ENCODE measurements at regions not wholly inside any gene's neighbourhood (a gene's known extent, or its start where the extent isn't known, plus 50 kb on each side); places are given as distances from the start of the nearest gene placed in this dataset.

- no peaks in the 10 kb centered on the region for H3K27me3 ChIP-seq (ENCODE audit: control insufficient read depth in 4 of 4, insufficient read depth in 4 of 4, low read length in 3 of 4)
- no peak overlapping the region for H3K4me3 ChIP-seq (ENCODE audit: low read depth in 1 of 3, low read length in 3 of 3)
- H3K36me3 ChIP-seq (ENCODE audit: control insufficient read depth in 4 of 4, insufficient read depth in 3 of 4, low read depth in 1 of 4, low read length in 3 of 4) = no peaks in the 10 kb centered on the region
- no peak for DNase-seq (ENCODE audit: low spot score)
- no peak overlapping the region for H3K9ac ChIP-seq (ENCODE audit: low read depth in 1 of 2, low read length in 2 of 2)
- H3K27ac ChIP-seq (ENCODE audit: low read depth in 1 of 2, low read length in 2 of 2) = no peak overlapping the region
- H3K9me3 ChIP-seq (ENCODE audit: control insufficient read depth in 4 of 4, low read length in 3 of 4) = no peaks in the 10 kb centered on the region
- 82% methylated on average over 2 of the region's 2 CpGs for WGBS
- TF ChIP-seq HNF4G (IDR thresholded peaks at IDR 0.05) (no peak), CTCF (IDR thresholded peaks at IDR 0.05; ENCODE audit: low read depth, low read length, missing input control) (no peak), MAX (IDR thresholded peaks at IDR 0.05) (no peak), FOXA1 (IDR thresholded peaks at IDR 0.05) (no peak), TAF1 (conservative IDR thresholded peaks at IDR 0.05) (no peak), YY1 (IDR thresholded peaks at IDR 0.05) (no peak)
- peaks cover 0 to 4% (median 1%) of the 10 kb centered on the region in 4 donors for H3K4me1 ChIP-seq (ENCODE audit: control insufficient read depth in 4 of 4, insufficient read depth in 4 of 4, low read length in 3 of 4)
Observed at GRCh38 chr3:177340243-177340830, 143.1 kb upstream of the TBL1XR1 start.

- Histone ChIP-seq H3K9me3 (ENCODE audit: control insufficient read depth in 4 of 4, low read length in 3 of 4) (no peaks in the 10 kb centered on the region), H3K27me3 (ENCODE audit: control insufficient read depth in 4 of 4, insufficient read depth in 4 of 4, low read length in 3 of 4) (no peaks in the 10 kb centered on the region), H3K4me1 (ENCODE audit: control insufficient read depth in 4 of 4, insufficient read depth in 4 of 4, low read length in 3 of 4) (peaks cover 0 to 4% (median 1%) of the 10 kb centered on the region in 4 donors), H3K4me3 (ENCODE audit: low read depth in 1 of 3, low read length in 3 of 3) (no peak overlapping the region), H3K36me3 (ENCODE audit: control insufficient read depth in 4 of 4, insufficient read depth in 3 of 4, low read depth in 1 of 4, low read length in 3 of 4) (no peaks in the 10 kb centered on the region), H3K9ac (ENCODE audit: low read depth in 1 of 2, low read length in 2 of 2) (no peak overlapping the region), H3K27ac (ENCODE audit: low read depth in 1 of 2, low read length in 2 of 2) (no peak overlapping the region)
- no peak for DNase-seq (ENCODE audit: low spot score)
- TF ChIP-seq HNF4A (conservative IDR thresholded peaks at IDR 0.05) (no peak), ATF3 (IDR thresholded peaks at IDR 0.05) (no peak), RXRA (IDR thresholded peaks at IDR 0.05) (no peak), ZBTB33 (IDR thresholded peaks at IDR 0.05) (no peak), FOXA1 (IDR thresholded peaks at IDR 0.05) (no peak), FOXA2 (IDR thresholded peaks at IDR 0.05) (no peak), HNF4G (IDR thresholded peaks at IDR 0.05) (no peak), GABPA (IDR thresholded peaks at IDR 0.05 in 1 of 2, conservative IDR thresholded peaks at IDR 0.05 in 1 of 2) (no peak), NR2F2 (IDR thresholded peaks at IDR 0.05) (no peak), REST (IDR thresholded peaks at IDR 0.05) (no peak), TAF1 (conservative IDR thresholded peaks at IDR 0.05) (no peak), MAX (IDR thresholded peaks at IDR 0.05) (no peak), SP1 (IDR thresholded peaks at IDR 0.05) (no peak), JUND (IDR thresholded peaks at IDR 0.05) (no peak)
- 95% methylated on average over 7 of the region's 7 CpGs for WGBS
Observed at GRCh38 chr3:177341736-177342419, 144.6 kb upstream of the TBL1XR1 start.
